NCI-H748 (cell line): ENCODE measurements at regions not wholly inside any gene's neighbourhood (a gene's known extent, or its start where the extent isn't known, plus 50 kb on each side); places are given as distances from the start of the nearest gene placed in this dataset.

Experiments
- DNase-seq: peaks from one replicate; lab custom pipeline; 2025; ENCODE audit not compliant: unreplicated experiment; lab: John Stamatoyannopoulos, UW

- DNase-seq: no peak
Measured at GRCh38 chr4:10207116-10207515, 90.5 kb upstream of the WDR1 start.

GRCh38 chr4:10205223-10205622 lies 88.6 kb upstream of the WDR1 start:
- DNase-seq: no peak

- DNase-seq: no peak
Measured at GRCh38 chr4:10204401-10205058, 87.9 kb upstream of the WDR1 start.

- DNase-seq: no peak
Measured at GRCh38 chr4:10203851-10204250, 87.3 kb upstream of the WDR1 start.

GRCh38 chr4:10201381-10202223 lies 85.0 kb upstream of the WDR1 start:
- DNase-seq: no peak

GRCh38 chr4:10200869-10201268 lies 84.3 kb upstream of the WDR1 start:
- DNase-seq: no peak

DNA sequence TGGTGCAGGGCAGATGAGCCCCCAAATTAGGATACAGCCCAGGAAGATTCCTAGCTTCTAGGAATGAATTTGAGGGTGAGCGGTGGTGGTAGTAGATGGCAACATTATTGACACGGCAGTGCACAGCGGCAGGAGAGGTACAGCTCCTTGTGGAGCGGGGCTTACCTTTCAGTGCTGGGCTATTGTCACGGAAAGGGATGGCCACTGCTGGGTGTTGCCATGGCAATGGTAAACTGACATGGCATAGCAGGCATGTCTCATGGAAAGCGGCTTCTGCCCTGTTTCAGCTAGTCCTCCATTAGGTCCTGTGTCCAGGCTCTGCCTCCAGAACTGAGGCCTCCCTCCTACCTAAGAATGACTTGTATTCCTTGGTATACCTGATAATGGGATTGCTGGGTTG lies 81.8 kb upstream of the WDR1 start:
- DNase-seq: no peak

DNA sequence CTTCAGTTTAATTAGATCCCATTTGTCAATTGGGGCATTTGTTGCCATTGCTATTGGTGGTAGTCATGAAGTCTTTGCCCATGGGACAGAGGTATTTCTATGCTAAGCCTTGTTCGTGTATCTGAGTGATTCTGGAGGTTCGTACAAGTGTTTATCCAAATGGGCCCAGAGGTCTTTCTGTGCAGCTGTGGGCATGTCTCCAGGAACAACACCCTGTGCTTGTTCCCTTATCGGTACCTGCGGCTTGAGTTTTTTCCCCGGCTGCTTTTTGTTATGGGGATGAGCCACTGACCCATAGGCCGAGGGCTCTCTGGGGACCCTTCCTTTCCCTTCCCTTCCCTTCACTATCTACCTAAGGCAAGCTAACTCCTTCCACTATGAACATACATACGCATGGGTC lies 81.4 kb upstream of the WDR1 start:
- no peak for DNase-seq

- DNase-seq: no peak
Measured at GRCh38 chr4:10196191-10196590, 79.6 kb upstream of the WDR1 start.

DNA sequence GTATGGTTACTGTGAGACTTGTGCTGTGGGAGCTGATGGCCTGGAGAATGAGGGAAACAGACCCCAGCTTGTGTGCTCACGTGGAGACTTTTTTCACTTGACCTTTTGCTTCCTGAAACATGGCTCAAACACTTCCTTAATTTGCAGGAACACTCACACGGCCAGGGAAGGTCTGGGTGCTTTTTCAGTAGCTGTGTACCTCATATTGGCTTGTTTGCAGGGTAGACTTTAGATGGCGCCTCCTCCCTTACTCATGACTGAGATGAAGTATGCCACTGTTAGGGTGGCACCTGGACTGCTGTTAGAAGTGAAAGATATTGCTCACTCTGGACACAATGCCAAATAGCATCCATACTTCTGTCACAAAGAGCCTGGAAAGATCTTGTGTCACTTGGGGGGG lies 75.7 kb upstream of the WDR1 start:
- DNase-seq: peak; percentile 25

- DNase-seq: no peak
Measured at GRCh38 chr4:10188400-10189004, 71.9 kb upstream of the WDR1 start.

GRCh38 chr4:10186228-10187214 lies 69.9 kb upstream of the WDR1 start:
- DNase-seq: peak; percentile 8

- no peak for DNase-seq
Measured at GRCh38 chr4:10185518-10186227, 69.1 kb upstream of the WDR1 start.

GRCh38 chr4:10184501-10184938 lies 67.9 kb upstream of the WDR1 start:
- no peak for DNase-seq

DNA sequence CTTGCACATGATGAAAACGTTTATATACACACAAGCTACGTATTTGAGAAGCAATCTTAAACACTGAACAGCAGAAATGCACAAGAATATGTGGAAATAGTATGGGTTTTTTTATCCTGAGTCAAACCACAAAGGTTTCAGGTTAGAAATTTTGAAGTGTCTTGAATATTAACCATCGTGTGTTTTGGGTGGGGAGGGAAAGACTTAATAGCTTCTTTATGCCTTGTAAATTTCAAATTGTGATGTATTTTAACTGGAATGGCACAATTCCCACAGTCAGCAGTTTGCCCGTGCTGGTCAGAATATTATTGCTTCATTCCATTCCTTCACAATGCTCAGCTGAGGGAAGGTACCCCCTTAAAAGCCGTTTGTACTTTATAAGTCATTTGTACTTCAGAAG lies 67.4 kb upstream of the WDR1 start:
- no peak for DNase-seq

GRCh38 chr4:10183462-10183861 lies 66.9 kb upstream of the WDR1 start:
- no peak for DNase-seq

DNA sequence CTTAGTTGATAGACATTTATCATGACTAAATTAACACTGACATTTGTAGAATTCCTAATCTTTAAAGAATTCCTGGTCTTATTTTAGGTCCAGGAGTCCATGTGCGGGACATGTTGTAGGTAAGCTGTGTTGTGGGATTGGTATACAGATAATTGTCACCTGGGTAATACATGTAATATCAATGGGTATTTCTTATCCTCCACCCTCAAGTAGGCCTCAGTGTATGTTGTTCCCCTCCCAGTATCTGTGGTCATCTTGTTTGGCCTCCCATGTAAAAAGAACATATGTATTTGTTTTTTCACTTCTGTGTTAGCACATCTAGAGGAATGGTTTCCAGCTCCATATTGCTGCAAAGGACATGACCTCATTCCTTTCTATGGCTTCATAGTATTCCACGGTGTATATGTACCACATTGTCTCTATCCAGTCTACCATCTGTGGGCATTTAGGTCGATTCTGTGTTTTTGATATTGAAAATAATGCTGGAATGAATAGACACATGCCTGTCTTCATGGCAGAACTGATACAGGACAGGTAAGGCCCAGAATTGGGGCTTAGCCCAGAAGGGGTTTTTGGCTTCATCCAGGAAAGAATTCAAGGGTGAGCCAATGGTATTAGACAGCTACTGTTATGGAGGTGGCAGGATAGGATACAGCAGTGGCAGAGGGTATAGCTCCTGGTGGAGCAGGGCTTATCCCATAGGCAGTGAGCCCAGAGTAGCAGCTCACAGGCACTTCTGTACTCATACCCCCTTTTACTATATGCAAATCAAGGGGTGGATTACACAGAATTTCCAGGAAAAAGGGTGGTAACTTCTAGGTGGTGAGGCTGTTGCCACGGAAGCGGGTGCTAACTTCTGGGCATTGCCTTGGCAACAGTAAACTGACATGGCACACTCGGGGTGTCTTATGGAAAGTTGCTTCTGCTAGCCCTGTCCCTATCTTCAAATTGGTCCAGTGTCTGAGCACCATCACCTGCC lies 66.1 kb upstream of the WDR1 start:
- no peak for DNase-seq

- no peak for DNase-seq
Measured at GRCh38 chr4:10181745-10182445, 65.3 kb upstream of the WDR1 start.
